SK-N-SH (cell line): ENCODE measurements at regions not wholly inside any gene's neighbourhood (a gene's known extent, or its start where the extent isn't known, plus 50 kb on each side); places are given as distances from the start of the nearest gene placed in this dataset.

Experiments used
- CTCF ChIA-PET: fragments of 300-600, 350-600 bp; formaldehyde crosslinking; extraction: SDS; loops from one replicate; lab custom pipeline; 2021; lab: Yijun Ruan, JAX
- POLR2A ChIA-PET: fragments of 350-600 bp; sonication (Branson Sonifier 250); formaldehyde crosslinking; extraction: SDS; loops from one replicate; lab custom pipeline; 2020; ENCODE audit warnings: antibody characterized with exemption, inconsistent platforms; lab: Yijun Ruan, JAX
- DNase-seq: peaks from one replicate; pipeline ENCODE4 v3.0.0; 2012
- H2AFZ ChIP-seq: fragments of 200-600 bp; sonication (generic); 2 replicates; pipeline ENCODE4 v1.8.1; 2016; ENCODE audit warnings: antibody characterized with exemption, mild to moderate bottlenecking, low read depth
- H3F3A ChIP-seq: fragments of 200-600 bp; sonication (generic); replicated peaks from 2 replicates; pipeline ENCODE3; 2016; ENCODE audit warnings: antibody characterized with exemption, mild to moderate bottlenecking; ENCODE audit not compliant: insufficient read depth
- H3K27ac ChIP-seq, 2 experiments: fragments of 200-500 bp in 1 of 2; fragments of 200-600 bp in 1 of 2; sonication (Bioruptor generic) in 1 of 2; sonication (generic), shearing (Covaris generic) in 1 of 2; 2 replicates each; pipeline versions ENCODE4 v1.5.1 to v1.6.1; 2014 to 2016; ENCODE audit warnings: low read depth in 2 of 2, inconsistent platforms in 1 of 2, low read length in 1 of 2, mild to moderate bottlenecking in 1 of 2, mixed read lengths in 1 of 2
- H3K27me3 ChIP-seq: fragments of 200-600 bp; sonication (generic), shearing (Covaris generic); 2 replicates; pipeline ENCODE4 v1.6.1; 2016; ENCODE audit warnings: mixed run types; ENCODE audit not compliant: insufficient read depth
- H3K36me3 ChIP-seq, 2 experiments: fragments of 200-500 bp in 1 of 2; fragments of 200-600 bp in 1 of 2; sonication (Bioruptor generic) in 1 of 2; sonication (generic) in 1 of 2; replicated peaks in 1 of 2; 2 replicates each; pipeline versions ENCODE3 to v1.5.1; 2014 to 2016; ENCODE audit warnings: low read length in 1 of 2, mild to moderate bottlenecking in 1 of 2; ENCODE audit not compliant: insufficient read depth in 2 of 2, control insufficient read depth in 1 of 2
- H3K4me1 ChIP-seq, 2 experiments: fragments of 200-500 bp in 1 of 2; fragments of 200-600 bp in 1 of 2; sonication (Bioruptor generic) in 1 of 2; sonication (generic), shearing (Covaris generic) in 1 of 2; 2 replicates each; pipeline versions ENCODE4 v1.5.1 to v1.6.1; 2014 to 2016; ENCODE audit warnings: low read depth in 1 of 2, low read length in 1 of 2, mixed run types in 1 of 2; ENCODE audit not compliant: insufficient read depth in 2 of 2, control insufficient read depth in 1 of 2
- H3K4me2 ChIP-seq: fragments of 200-600 bp; sonication (generic), shearing (Covaris generic); 2 replicates; pipeline ENCODE4 v1.6.1; 2017; ENCODE audit warnings: mixed run types
- H3K4me3 ChIP-seq, 2 experiments: fragments of 200-500 bp in 1 of 2; fragments of 200-600 bp in 1 of 2; sonication (Bioruptor generic) in 1 of 2; sonication (generic), shearing (Covaris generic) in 1 of 2; 2 replicates each; pipeline versions ENCODE4 v1.5.1 to v1.8.1; 2014 to 2016; ENCODE audit warnings: low read depth in 2 of 2, inconsistent platforms in 1 of 2, low read length in 1 of 2, mild to moderate bottlenecking in 1 of 2, mixed read lengths in 1 of 2, moderate library complexity in 1 of 2
- H3K79me2 ChIP-seq: fragments of 200-600 bp; sonication (generic); 2 replicates; pipeline ENCODE4 v1.8.1; 2017; ENCODE audit warnings: mild to moderate bottlenecking; ENCODE audit not compliant: insufficient read depth
- H3K9ac ChIP-seq: fragments of 200-600 bp; sonication (generic); 2 replicates; pipeline ENCODE4 v1.6.1; 2017; ENCODE audit warnings: mixed run types
- H3K9me2 ChIP-seq: fragments of 200-600 bp; sonication (generic); 2 replicates; pipeline ENCODE4 v1.6.1; 2017; ENCODE audit warnings: mixed run types
- H3K9me3 ChIP-seq: fragments of 200-600 bp; sonication (generic); 2 replicates; pipeline ENCODE4 v1.6.1; 2017; ENCODE audit warnings: mixed run types, mild to moderate bottlenecking, moderate library complexity
- H4K20me1 ChIP-seq: fragments of 200-600 bp; sonication (generic); 2 replicates; pipeline ENCODE4 v1.6.1; 2017; ENCODE audit warnings: mild to moderate bottlenecking, mixed run types; ENCODE audit not compliant: insufficient read depth
- CHD2 ChIP-seq: fragments of 150-350 bp; IDR thresholded peaks from 2 replicates; pipeline ENCODE4 v1.6.1; 2018; ENCODE audit warnings: low read length; ENCODE audit not compliant: partially characterized antibody
- ELF1 ChIP-seq: IDR thresholded peaks from 2 replicates; pipeline ENCODE4 v1.4.0; 2012
- EP300 ChIP-seq, 2 experiments: IDR thresholded peaks; 2 replicates each; pipeline versions ENCODE4 v1.4.0 to v1.6.1; 2012; ENCODE audit warnings: borderline replicate concordance in 1 of 2, low read depth in 1 of 2, low read length in 1 of 2
- EZH2phosphoT487 ChIP-seq: fragments of 200-600 bp; sonication (generic); IDR thresholded peaks from 2 replicates; pipeline ENCODE4 v1.6.1; 2017; ENCODE audit warnings: low read depth, mixed run types, mild to moderate bottlenecking, antibody characterized with exemption, moderate library complexity, borderline replicate concordance
- FOSL2 ChIP-seq: IDR thresholded peaks from 2 replicates; pipeline ENCODE4 v1.4.0; 2012; ENCODE audit warnings: low read depth, mild to moderate bottlenecking, moderate library complexity, borderline replicate concordance
- FOXJ3 ChIP-seq: sonication (generic); formaldehyde crosslinking; IDR thresholded peaks from 2 replicates; pipeline ENCODE4 v1.5.1; 2020; ENCODE audit warnings: mild to moderate bottlenecking, missing genetic modification reagents
- MAX ChIP-seq: IDR thresholded peaks from 2 replicates; pipeline ENCODE4 v1.4.0; 2012; ENCODE audit warnings: low read depth
- NRF1 ChIP-seq: IDR thresholded peaks from 2 replicates; pipeline ENCODE4 v1.6.1; 2012; ENCODE audit warnings: low read depth, mild to moderate bottlenecking, low read length
- RAD21 ChIP-seq: IDR thresholded peaks from 2 replicates; pipeline ENCODE4 v1.6.1; 2012; ENCODE audit warnings: mild to moderate bottlenecking, low read length
- RCOR1 ChIP-seq: fragments of 150-350 bp; IDR thresholded peaks from 2 replicates; pipeline ENCODE4 v1.6.1; 2017; ENCODE audit warnings: antibody characterized with exemption, low read length
- REST ChIP-seq: IDR thresholded peaks from 2 replicates; pipeline ENCODE4 v1.6.1; 2012; ENCODE audit warnings: mild to moderate bottlenecking, low read depth, low read length, moderate library complexity
- RFX5 ChIP-seq: IDR thresholded peaks from 2 replicates; pipeline ENCODE4 v1.6.1; 2012; ENCODE audit warnings: mild to moderate bottlenecking, improper control_type of control experiment, low read length
- RXRA ChIP-seq: IDR thresholded peaks from 2 replicates; pipeline ENCODE4 v1.4.0; 2012; ENCODE audit warnings: low read depth, mild to moderate bottlenecking, borderline replicate concordance
- SIN3A ChIP-seq: IDR thresholded peaks from 2 replicates; pipeline ENCODE4 v1.6.1; 2012; ENCODE audit warnings: low read depth, mild to moderate bottlenecking, low read length, moderate library complexity, borderline replicate concordance
- TAF1 ChIP-seq: IDR thresholded peaks from 2 replicates; pipeline ENCODE4 v1.6.1; 2012; ENCODE audit warnings: low read depth, mild to moderate bottlenecking, low read length, moderate library complexity, borderline replicate concordance
- TCF12 ChIP-seq: IDR thresholded peaks from 2 replicates; pipeline ENCODE4 v1.4.0; 2012
- TEAD4 ChIP-seq: IDR thresholded peaks from 2 replicates; pipeline ENCODE4 v1.4.0; 2012; ENCODE audit warnings: mild to moderate bottlenecking, borderline replicate concordance; ENCODE audit not compliant: insufficient read depth
- WGBS: methylation state at CpG from one replicate; pipeline ENCODE4 v1.1.6; 2017; ENCODE audit warnings: low lambda C conversion rate; 5-methylcytosine and 5-hydroxymethylcytosine counted together
- TF ChIP-seq, protein P1 (sequence below): fragments of 150-350 bp; IDR thresholded peaks from 2 replicates; pipeline ENCODE4 v1.6.1; 2017; ENCODE audit warnings: antibody characterized with exemption, low read length, low read depth, borderline replicate concordance
- TF ChIP-seq, protein P2 (sequence below): fragments of 150-350 bp; IDR thresholded peaks from 2 replicates; pipeline ENCODE4 v1.6.1; 2016; ENCODE audit warnings: mild to moderate bottlenecking, low read depth, low read length
- TF ChIP-seq, protein P3 (sequence below): IDR thresholded peaks from 2 replicates; pipeline ENCODE4 v1.4.0; 2012; ENCODE audit warnings: low read depth, borderline replicate concordance

DNA sequence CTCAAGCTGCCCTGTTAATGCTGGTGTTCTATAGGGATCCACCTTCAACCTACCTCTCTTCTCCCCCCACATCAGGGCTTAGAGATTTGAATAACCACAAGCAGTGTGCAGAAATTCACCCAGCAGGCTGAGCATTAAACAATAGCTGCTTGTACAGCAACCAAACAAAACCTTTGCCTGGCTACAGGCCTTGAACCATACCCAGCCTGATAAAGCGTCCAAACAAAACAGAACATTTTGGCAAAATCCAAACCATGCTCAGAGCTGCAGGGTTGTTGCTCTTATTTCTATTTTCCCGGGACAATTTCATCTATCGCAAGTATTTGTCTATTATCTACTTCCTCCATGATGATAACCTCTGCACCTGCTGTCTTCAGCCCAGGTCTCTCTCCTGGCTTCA lies 142.3 kb downstream of the UNC5CL start:
- WGBS: 73% methylated on average over 3 of the region's 3 CpGs
- TF ChIP-seq, protein P1, sequence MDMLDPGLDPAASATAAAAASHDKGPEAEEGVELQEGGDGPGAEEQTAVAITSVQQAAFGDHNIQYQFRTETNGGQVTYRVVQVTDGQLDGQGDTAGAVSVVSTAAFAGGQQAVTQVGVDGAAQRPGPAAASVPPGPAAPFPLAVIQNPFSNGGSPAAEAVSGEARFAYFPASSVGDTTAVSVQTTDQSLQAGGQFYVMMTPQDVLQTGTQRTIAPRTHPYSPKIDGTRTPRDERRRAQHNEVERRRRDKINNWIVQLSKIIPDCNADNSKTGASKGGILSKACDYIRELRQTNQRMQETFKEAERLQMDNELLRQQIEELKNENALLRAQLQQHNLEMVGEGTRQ: no peak
- TF ChIP-seq EZH2phosphoT487: no peak
- TF ChIP-seq RAD21: no peak
- no peak for TF ChIP-seq FOXJ3 (CRISPR knock-in tag)
- TF ChIP-seq ELF1: no peak
- TF ChIP-seq CHD2: no peak
- TF ChIP-seq TAF1: no peak
- TF ChIP-seq, protein P2, sequence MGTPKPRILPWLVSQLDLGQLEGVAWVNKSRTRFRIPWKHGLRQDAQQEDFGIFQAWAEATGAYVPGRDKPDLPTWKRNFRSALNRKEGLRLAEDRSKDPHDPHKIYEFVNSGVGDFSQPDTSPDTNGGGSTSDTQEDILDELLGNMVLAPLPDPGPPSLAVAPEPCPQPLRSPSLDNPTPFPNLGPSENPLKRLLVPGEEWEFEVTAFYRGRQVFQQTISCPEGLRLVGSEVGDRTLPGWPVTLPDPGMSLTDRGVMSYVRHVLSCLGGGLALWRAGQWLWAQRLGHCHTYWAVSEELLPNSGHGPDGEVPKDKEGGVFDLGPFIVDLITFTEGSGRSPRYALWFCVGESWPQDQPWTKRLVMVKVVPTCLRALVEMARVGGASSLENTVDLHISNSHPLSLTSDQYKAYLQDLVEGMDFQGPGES: no peak
- TF ChIP-seq, protein P3, sequence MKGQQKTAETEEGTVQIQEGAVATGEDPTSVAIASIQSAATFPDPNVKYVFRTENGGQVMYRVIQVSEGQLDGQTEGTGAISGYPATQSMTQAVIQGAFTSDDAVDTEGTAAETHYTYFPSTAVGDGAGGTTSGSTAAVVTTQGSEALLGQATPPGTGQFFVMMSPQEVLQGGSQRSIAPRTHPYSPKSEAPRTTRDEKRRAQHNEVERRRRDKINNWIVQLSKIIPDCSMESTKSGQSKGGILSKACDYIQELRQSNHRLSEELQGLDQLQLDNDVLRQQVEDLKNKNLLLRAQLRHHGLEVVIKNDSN: no peak
- TF ChIP-seq MAX: no peak
- no peak for TF ChIP-seq RFX5
- no peak for TF ChIP-seq EP300 (IDR thresholded peaks at IDR 0.05; ENCODE audit: borderline replicate concordance in 1 of 2, low read depth in 1 of 2, low read length in 1 of 2)
- TF ChIP-seq REST: no peak
- TF ChIP-seq NRF1: no peak
- no peak for TF ChIP-seq TCF12
- TF ChIP-seq TEAD4: no peak
- no peak for TF ChIP-seq RCOR1
- TF ChIP-seq RXRA: no peak
- TF ChIP-seq SIN3A: no peak
- no peak for TF ChIP-seq FOSL2

More for the DNA sequence above, 142.3 kb downstream of the UNC5CL start:
- H3F3A ChIP-seq: no peaks in the 10 kb centered on the region
- H3K79me2 ChIP-seq: no peaks in the 10 kb centered on the region
- no peaks in the 10 kb centered on the region for H3K36me3 ChIP-seq
- H3K27ac ChIP-seq: no peak overlapping the region
- CTCF ChIA-PET: interaction anchor here (0.6 to 3.6 kb wide), 7 partner anchors 9 to 309 kb away, joined by 3 to 26 read pairs (median 3); partner anchors contain the start of gene LRFN2
- no peak overlapping the region for H2AFZ ChIP-seq
- H3K9me2 ChIP-seq: no peaks in the 10 kb centered on the region
- no peaks in the 10 kb centered on the region for H4K20me1 ChIP-seq
- no peaks in the 10 kb centered on the region for H3K9me3 ChIP-seq
- no peak overlapping the region for H3K9ac ChIP-seq
- DNase-seq: no peak
- H3K4me3 ChIP-seq: no peak overlapping the region
- peaks cover 0 to 3% of the 10 kb centered on the region in 2 experiments; a peak in 1 of 4 replicates for H3K4me1 ChIP-seq
- H3K27me3 ChIP-seq: no peaks in the 10 kb centered on the region
- H3K4me2 ChIP-seq: no peak overlapping the region
- POLR2A ChIA-PET: no interaction called here
